Keratinocyte (primary cell): ENCODE measurements at regions not wholly inside any gene's neighbourhood (a gene's known extent, or its start where the extent isn't known, plus 50 kb on each side); places are given as distances from the start of the nearest gene placed in this dataset.

ENCODE experiments used
- CTCF ChIP-seq, 3 experiments: IDR thresholded peaks in 1 of 3; conservative IDR thresholded peaks in 1 of 3; optimal IDR thresholded peaks in 1 of 3; 2 replicates in 2 of 3; 3 replicates in 1 of 3; pipeline versions ENCODE3 to v1.5.1; 2011; ENCODE audit warnings: low read length in 3 of 3, mild to moderate bottlenecking in 3 of 3, moderate library complexity in 2 of 3, control low read depth in 1 of 3, inconsistent platforms in 1 of 3; ENCODE audit not compliant: insufficient read depth in 2 of 3; ENCODE audit errors: extremely low read depth in 1 of 3
- EZH2 ChIP-seq: IDR thresholded peaks from one replicate; pipeline ENCODE4 v1.6.1; 2012; ENCODE audit warnings: inconsistent platforms, mild to moderate bottlenecking, low read length, moderate library complexity

DNA sequence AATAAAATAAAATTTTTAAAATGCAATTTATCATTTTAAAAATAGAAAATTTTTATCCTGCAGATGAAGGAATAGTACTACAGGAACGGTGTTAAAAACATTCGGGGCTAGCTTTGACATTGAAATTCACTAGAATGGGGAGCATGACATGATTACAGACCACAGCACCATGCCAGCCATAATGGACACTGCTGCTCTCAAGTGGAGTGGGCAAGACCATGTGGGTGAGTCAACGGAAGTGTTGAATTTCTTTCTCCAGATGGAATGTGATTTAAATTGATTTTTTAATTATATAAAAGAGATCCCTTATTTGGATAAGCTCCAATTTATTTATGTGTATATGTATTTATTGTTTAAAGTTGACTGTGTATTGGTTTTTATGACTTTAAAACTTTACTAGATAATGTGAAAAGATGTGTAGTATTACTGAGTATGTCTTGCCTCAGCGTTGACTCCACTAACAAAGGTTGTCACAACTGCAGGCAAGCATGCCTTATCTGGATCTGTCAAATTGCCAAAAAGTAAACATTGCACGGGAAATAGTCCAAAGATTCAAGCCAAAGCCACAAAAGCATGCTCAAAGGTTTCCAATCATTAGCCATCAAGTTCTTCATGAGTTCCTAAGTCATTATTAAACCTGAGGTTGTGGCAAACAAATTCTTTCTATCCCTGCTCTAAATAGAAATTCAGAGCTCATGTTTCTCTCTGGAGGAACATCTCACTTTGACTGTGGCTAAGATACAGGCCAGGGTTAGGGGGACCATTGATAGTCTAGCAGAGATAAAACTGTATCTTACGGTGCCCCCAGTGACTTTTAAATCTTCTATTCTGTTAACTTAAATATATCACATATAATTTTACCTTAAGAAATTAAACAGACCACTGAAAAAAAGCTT, 536.9 kb downstream of the TMX3 start:
- TF ChIP-seq CTCF (optimal IDR thresholded peaks at IDR 0.05 in 1 of 3, IDR thresholded peaks at IDR 0.05 in 1 of 3, conservative IDR thresholded peaks at IDR 0.05 in 1 of 3; ENCODE audit: extremely low read depth in 1 of 3, insufficient read depth in 2 of 3, low read length in 3 of 3), result no peak
- no peak for TF ChIP-seq EZH2
